NCI-H460 (cell line): ENCODE measurements at regions not wholly inside any gene's neighbourhood (a gene's known extent, or its start where the extent isn't known, plus 50 kb on each side); places are given as distances from the start of the nearest gene placed in this dataset.

Source experiments
- DNase-seq: peaks from one replicate; pipeline ENCODE4 v3.0.0-alpha.2; 2016; ENCODE audit warnings: low read depth; ENCODE audit errors: extremely low read depth

DNA sequence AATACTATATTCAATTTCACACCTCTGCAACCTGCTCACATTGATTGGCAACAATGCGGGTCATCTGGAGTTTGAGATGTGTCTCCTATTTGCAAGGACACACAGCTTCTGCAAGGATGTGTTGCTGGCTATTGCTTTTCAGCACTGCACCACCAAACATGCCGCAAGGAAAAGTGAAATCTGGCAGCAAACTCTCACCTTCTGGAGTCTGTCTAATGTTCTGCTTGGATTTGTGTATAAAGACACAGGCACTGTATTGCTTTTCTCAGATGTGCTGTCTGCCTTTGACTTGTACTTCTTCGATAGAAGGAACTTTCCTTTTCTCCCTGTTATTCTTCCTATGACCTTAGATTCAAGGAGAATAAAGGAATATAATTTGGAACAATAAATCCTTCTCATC is 138.6 kb upstream of the EPHA4 start:
- DNase-seq: no peak

- no peak for DNase-seq
Measured at GRCh38 chr2:221708902-221709301, 136.8 kb upstream of the EPHA4 start.

GRCh38 chr2:221705185-221705877 is 133.2 kb upstream of the EPHA4 start:
- no peak for DNase-seq

GRCh38 chr2:221704442-221704841 is 132.3 kb upstream of the EPHA4 start:
- DNase-seq: no peak

DNA sequence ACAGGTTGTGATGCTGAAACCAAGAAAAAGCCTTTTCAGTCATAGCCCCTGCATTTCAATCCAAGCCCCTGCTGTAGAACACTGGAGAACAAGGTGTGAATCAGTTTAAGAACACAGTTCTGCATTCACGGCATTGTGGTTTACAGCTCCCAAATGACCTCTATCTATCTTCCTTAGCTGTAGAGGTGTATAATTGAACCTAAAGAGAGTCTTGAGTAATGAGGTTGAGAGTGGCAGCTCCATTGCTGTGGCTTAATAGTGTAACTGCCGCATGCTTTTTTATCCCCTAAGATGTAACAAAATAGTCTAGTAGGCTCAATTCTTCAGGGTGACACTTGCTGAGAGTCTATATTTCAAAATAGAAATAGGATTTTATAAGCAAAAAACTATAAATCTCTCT is 121.3 kb upstream of the EPHA4 start:
- no peak for DNase-seq

GRCh38 chr2:221691571-221691970 is 119.5 kb upstream of the EPHA4 start:
- DNase-seq: no peak

- no peak for DNase-seq
Measured at GRCh38 chr2:221689140-221689539, 117.0 kb upstream of the EPHA4 start.

- no peak for DNase-seq
Measured at GRCh38 chr2:221680548-221680947, 108.4 kb upstream of the EPHA4 start.

GRCh38 chr2:221677688-221678087 is 105.6 kb upstream of the EPHA4 start:
- DNase-seq: no peak

GRCh38 chr2:221676566-221677172 is 104.6 kb upstream of the EPHA4 start:
- DNase-seq: no peak

GRCh38 chr2:221675201-221675908 is 103.3 kb upstream of the EPHA4 start:
- no peak for DNase-seq

GRCh38 chr2:221674446-221674845 is 102.3 kb upstream of the EPHA4 start:
- DNase-seq: no peak

DNA sequence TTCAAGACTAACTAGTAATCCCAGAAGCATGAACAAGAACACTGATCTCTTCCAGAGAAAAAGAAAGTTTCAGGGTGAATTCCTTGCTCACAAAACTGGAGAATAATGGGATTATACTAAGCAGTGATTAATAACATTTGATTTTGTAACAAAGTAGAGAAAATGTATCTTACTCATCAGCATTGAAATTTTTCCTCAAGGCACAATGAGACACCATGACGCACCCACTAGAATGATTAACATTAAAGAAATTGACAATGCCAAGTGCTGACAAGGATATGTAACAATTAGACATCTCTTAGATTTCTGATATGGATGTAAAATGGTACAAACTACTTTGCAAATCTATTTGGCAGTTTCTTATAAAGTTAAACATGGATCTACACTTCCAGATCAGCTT is 101.1 kb upstream of the EPHA4 start:
- no peak for DNase-seq

GRCh38 chr2:221671515-221671914 is 99.4 kb upstream of the EPHA4 start:
- DNase-seq: no peak

DNA sequence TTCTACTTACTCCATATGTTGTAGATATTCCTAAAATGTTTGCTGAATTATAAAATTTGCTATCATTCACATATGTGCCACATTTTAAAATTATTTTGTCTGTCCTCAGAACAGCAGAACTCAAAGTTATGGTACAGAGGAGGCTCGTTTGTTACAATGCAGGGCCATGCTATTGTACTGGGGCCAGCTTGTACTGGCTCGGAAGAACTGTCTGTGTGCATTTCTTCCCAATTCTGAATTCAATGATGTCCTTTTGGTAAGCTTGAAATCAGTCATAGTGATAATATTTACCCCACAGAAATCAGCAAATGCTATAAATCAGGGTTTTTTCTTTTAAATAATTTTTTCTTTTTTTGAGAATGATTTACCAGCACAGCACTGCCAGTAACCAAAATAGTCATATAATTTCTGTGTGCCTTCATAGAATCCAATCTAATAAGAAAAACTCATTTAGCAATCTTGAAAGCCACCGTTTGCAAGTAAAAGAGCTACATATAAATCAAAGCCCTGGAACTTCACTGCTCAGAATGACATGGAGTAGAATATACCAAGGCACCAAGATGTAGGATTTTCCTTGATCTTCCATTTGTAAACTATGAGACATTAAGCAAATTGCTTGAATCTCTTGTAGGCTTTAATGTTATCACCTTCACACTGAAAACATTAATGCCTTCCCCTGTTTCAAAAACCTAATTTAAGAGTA is 90.7 kb upstream of the EPHA4 start:
- DNase-seq: no peak

- DNase-seq: no peak
Measured at GRCh38 chr2:221657806-221658205, 85.7 kb upstream of the EPHA4 start.

DNA sequence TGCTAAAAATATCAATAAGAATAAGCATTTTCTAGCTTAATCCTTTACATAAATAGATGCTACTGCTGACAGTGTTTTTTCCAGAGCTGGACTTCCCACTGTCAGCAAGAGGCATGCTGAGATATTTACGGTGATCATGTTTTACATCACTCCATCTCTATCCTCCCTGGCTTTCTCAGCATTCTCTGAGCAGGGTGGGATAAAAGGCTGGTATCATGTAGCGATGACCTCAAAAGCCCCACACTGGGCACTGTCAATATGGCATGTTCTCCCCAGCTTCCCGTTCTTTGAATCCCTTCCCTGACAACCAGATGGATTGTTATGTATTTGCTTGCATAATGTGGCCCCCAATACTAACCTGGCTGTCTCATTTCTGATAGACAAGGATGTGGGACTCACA is 83.2 kb upstream of the EPHA4 start:
- no peak for DNase-seq

DNA sequence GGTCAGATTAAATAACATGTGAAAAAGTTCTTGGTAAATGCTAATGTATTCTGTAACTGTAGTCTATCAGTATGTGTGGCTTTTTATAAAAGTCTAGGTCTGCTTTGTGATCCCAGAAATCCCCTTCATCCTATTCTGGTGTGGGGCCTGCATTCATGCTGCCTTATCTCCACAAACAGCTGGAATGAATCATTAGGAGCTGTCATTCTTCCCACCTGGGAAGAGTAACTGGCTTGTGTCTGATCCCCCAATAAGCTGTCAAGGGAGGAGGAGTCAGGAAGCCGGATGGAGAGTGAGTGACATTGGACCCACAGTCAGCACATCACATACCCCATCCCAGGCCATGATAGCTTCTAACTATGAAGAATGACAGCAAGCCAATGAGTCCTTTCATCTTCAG is 81.1 kb upstream of the EPHA4 start:
- no peak for DNase-seq

DNA sequence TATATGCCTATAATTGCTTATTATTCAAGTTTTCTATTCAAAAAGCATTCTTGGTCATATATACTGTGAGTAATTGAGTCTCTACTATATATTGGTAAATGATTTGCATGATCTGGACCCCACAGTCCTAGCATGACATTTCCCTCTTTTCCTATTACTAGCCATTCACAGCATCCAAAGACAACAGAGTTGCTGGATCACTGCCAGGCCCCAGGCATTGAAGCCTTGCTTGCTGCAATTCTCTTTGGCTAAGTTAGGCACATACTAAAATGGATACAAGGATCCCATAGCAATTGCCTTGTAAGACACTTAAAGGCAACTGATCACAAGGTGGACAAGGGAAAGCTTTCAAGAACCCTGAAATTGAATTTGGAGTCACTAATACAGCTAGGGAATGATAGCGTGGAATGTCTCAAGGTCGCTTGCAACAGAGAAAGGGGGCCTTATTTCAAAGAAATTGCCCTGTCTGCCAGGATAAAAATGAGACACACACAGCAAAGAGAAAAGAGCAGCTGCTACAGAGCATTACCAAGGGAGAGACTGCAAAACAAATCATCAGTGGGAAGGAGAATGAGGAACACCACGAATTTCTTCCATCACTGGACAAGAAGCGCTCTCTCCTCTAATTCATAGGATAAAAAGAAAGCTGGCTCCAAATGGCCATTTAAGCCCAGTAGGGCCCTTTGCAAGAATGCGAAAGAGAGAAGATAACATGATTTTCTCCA is 77.1 kb upstream of the EPHA4 start:
- DNase-seq: no peak

DNA sequence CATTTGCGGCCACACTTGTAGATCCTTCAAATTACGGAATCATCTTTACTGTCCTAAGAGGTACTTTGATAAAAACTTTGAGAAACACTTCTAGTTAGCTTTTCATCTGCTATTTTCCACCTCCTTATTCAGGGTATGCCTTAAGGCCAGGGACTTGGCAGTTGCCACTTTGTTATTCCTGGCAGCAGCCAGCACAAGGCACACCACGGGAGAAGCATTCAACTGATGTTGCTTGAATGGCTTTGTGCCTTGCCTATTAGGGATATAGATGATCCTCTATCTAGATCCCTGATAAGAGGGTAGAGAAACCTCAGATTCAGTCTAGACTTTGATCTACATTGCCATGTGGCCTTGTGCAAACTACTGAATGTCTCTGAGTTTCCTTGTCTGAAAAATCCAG is 70.3 kb upstream of the EPHA4 start:
- no peak for DNase-seq
